ENCODE measurements at regions not wholly inside any gene's neighbourhood (a gene's known extent, or its start where the extent isn't known, plus 50 kb on each side); places are given as distances from the start of the nearest gene placed in this dataset.

GRCh38 chr6:115577270-115577669 lies 483.4 kb downstream of the FRK start (continued):
- no peak for TF ChIP-seq HES2 (IDR thresholded peaks at IDR 0.05)

- WGBS (ENCODE audit: missing lambda C conversion rate): 8% methylated on average over 1 of the region's 1 CpG
- POLR2A ChIA-PET: no interaction called here
- FAIRE-seq: no peak
These were observed 485.4 kb downstream of the FRK start for GRCh38 chr6:115575285-115575684.

GRCh38 chr6:115573861-115574260 lies 486.8 kb downstream of the FRK start:
- 2% methylated on average over 2 of the region's 2 CpGs for WGBS (ENCODE audit: missing lambda C conversion rate)
- H3K4me3 ChIP-seq: no peak overlapping the region
- DNase-seq (ENCODE audit: low read depth in 1 of 2, low spot score in 1 of 2): no peak
- no peaks in the 10 kb centered on the region for H3K9me3 ChIP-seq
- TF ChIP-seq NPAS2 (CRISPR knock-in tag; IDR thresholded peaks at IDR 0.05; ENCODE audit: borderline replicate concordance) (no peak), HES2 (IDR thresholded peaks at IDR 0.05) (no peak), SMC3 (IDR thresholded peaks at IDR 0.05) (no peak), EP300 (IDR thresholded peaks at IDR 0.05) (no peak), FOXS1 (CRISPR knock-in tag; IDR thresholded peaks at IDR 0.05) (no peak), CBX8 (IDR thresholded peaks at IDR 0.05) (no peak), HOXB5 (CRISPR knock-in tag; IDR thresholded peaks at IDR 0.05) (no peak), MYC (IDR thresholded peaks at IDR 0.05; ENCODE audit: borderline replicate concordance, low read length) (no peak), ELK1 (IDR thresholded peaks at IDR 0.05; ENCODE audit: low read depth, low read length) (no peak), RFX5 (IDR thresholded peaks at IDR 0.05) (no peak), FOSL2 (IDR thresholded peaks at IDR 0.05) (no peak), FOSL2 (CRISPR knock-in tag; IDR thresholded peaks at IDR 0.05) (no peak), TFCP2L1 (CRISPR knock-in tag; IDR thresholded peaks at IDR 0.05) (no peak), CHD2 (IDR thresholded peaks at IDR 0.05; ENCODE audit: low read length, partially characterized antibody) (no peak)
- no peak overlapping the region for H3K4me2 ChIP-seq
- CTCF ChIA-PET: interaction anchor here (0.9 kb wide), 1 partner anchor 11 kb away, joined by 3 read pairs; no protein-coding TSS in a partner anchor
- POLR2A ChIA-PET: no interaction called here
- FAIRE-seq: no peak
- ATAC-seq: no peak
- no peaks in the 10 kb centered on the region for H3K4me1 ChIP-seq
- H3K27ac ChIP-seq: no peak overlapping the region

More at GRCh38 chr6:115575285-115575684, 485.4 kb downstream of the FRK start:
- CTCF ChIA-PET: no interaction called here
- ATAC-seq (no peak), DNase-seq (ENCODE audit: low read depth in 1 of 2, low spot score in 1 of 2) (no peak)
- H3K4me2 ChIP-seq: no peak overlapping the region
- TF ChIP-seq GATA3 (IDR thresholded peaks at IDR 0.05; ENCODE audit: borderline replicate concordance): no peak
- no peak overlapping the region for H3K4me3 ChIP-seq
- no peaks in the 10 kb centered on the region for H3K4me1 ChIP-seq
- H3K27ac ChIP-seq: no peak overlapping the region
- H3K9me3 ChIP-seq: no peaks in the 10 kb centered on the region

- no peak for ATAC-seq
- POLR2A ChIA-PET: no interaction called here
- no peak for DNase-seq (ENCODE audit: low read depth in 1 of 2, low spot score in 1 of 2)
These were observed 490.4 kb downstream of the FRK start for GRCh38 chr6:115570331-115570730.

More at GRCh38 chr6:115570331-115570730, 490.4 kb downstream of the FRK start:
- H3K9me3 ChIP-seq: no peaks in the 10 kb centered on the region
- no peak overlapping the region for H3K4me3 ChIP-seq
- CTCF ChIA-PET: no interaction called here
- H3K27ac ChIP-seq: no peak overlapping the region
- TF ChIP-seq FOSB (CRISPR knock-in tag; IDR thresholded peaks at IDR 0.05): no peak
- TF ChIP-seq HES2 (IDR thresholded peaks at IDR 0.05): no peak
- no peak for TF ChIP-seq TP53 (CRISPR knock-in tag; IDR thresholded peaks at IDR 0.05)
- no peak for TF ChIP-seq FOSL2 (IDR thresholded peaks at IDR 0.05)
- TF ChIP-seq FOSL2 (CRISPR knock-in tag; IDR thresholded peaks at IDR 0.05): no peak
- TF ChIP-seq ZC3H11A (IDR thresholded peaks at IDR 0.05): no peak
- no peak for TF ChIP-seq ZFP36 (IDR thresholded peaks at IDR 0.05; ENCODE audit: borderline replicate concordance, partially characterized antibody)
- TF ChIP-seq HDAC2 (IDR thresholded peaks at IDR 0.05): no peak
- TF ChIP-seq EP300 (IDR thresholded peaks at IDR 0.05): no peak
- no peak for TF ChIP-seq RFX5 (IDR thresholded peaks at IDR 0.05)
- no peak for TF ChIP-seq EHMT2 (IDR thresholded peaks at IDR 0.05; ENCODE audit: low read depth)
- TF ChIP-seq POLR2A (IDR thresholded peaks at IDR 0.05; ENCODE audit: low read length): no peak
- TF ChIP-seq PBX3 (IDR thresholded peaks at IDR 0.05): no peak
- no peak for TF ChIP-seq SMC3 (IDR thresholded peaks at IDR 0.05)
- no peak for TF ChIP-seq NPAS2 (CRISPR knock-in tag; IDR thresholded peaks at IDR 0.05; ENCODE audit: borderline replicate concordance)
- TF ChIP-seq RNF2 (IDR thresholded peaks at IDR 0.05; ENCODE audit: borderline replicate concordance, low read depth): no peak
- no peak for TF ChIP-seq HOXB13 (CRISPR knock-in tag; IDR thresholded peaks at IDR 0.05; ENCODE audit: low read depth)
- TF ChIP-seq ELK1 (IDR thresholded peaks at IDR 0.05; ENCODE audit: low read depth, low read length): no peak
- 2% methylated on average over 2 of the region's 2 CpGs for WGBS (ENCODE audit: missing lambda C conversion rate)
- no peak for FAIRE-seq
- H3K4me2 ChIP-seq: no peak overlapping the region
- no peaks in the 10 kb centered on the region for H3K4me1 ChIP-seq
